Kasumi-1 (cell line): ENCODE measurements at regions not wholly inside any gene's neighbourhood (a gene's known extent, or its start where the extent isn't known, plus 50 kb on each side); places are given as distances from the start of the nearest gene placed in this dataset.

Experiments
- DNase-seq, 2 experiments: peaks; one replicate each; lab custom pipeline; 2025; lab: John Stamatoyannopoulos, UW

- peak; percentile 32 to 42 for DNase-seq
These were observed 356.3 kb upstream of the PKDCC start for GRCh38 chr2:41691561-41691960.

- DNase-seq, result no peak
These were observed 353.2 kb upstream of the PKDCC start for GRCh38 chr2:41694536-41695049.

DNA sequence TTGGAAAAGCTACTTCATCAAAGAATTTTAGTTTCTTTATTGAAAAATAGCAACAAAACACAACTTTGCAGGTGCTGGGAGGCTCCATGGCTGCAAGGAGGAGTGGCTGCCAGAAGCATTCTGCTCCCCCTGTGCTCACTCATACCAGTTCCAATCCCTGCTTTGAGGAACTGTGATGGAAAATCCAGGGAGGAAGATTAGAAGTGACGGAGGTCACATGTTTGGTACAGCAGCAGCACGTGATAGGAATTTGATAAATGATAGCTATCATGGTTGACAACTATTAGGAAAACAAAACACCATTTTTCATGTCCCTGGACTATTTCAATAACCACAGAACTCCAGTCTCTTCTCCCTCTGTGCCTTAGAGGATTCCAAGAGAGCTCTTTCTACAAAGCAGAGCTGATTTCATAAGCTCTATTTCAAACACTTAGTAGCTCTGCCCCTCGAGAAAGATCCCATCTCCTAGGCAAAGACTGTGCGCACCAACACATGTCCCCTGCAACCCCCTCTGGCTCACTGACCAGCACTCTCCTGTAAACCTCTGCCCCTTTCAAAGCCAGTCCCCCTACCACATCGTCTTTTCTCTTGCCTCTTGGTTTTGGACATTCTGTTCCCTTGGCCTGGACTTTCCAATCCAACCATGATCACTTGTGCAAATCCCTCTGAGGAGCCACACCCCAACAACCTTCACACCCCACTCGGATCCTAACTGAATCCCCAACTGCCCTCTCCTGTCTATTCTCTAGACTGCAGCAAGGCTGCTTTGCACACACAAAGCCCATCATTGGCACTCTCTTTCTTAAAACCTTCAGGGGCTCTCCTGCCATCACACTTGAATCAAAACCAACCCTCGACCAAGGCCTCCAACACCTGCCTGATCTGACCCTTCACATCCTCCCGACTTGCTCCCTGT lies 352.4 kb upstream of the PKDCC start:
- no peak for DNase-seq

- DNase-seq, result no peak
These were observed 350.4 kb upstream of the PKDCC start for GRCh38 chr2:41697389-41697788.

GRCh38 chr2:41698678-41699422 lies 349.0 kb upstream of the PKDCC start:
- DNase-seq, result peak; percentile 19 to 35

- no peak for DNase-seq
These were observed 346.6 kb upstream of the PKDCC start for GRCh38 chr2:41701231-41701630.

DNA sequence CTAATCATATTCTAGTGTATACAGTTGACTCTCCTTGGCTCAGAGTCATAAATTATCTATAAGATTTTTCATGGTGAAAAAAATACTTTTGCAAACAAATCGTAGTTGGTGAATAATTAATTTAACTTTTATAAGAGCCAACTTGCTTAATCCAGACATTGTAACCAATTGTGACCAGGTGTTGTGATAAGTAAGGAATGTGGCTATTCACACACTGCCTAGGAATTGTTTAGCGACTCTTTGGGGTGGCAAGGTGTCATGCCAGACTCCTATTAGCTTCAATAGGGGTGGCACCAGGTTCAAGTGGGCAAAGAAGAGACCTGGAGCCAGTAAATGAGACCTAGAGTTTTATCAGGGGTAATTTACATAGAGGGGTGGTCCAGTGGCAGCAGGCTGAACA lies 344.7 kb upstream of the PKDCC start:
- DNase-seq, result no peak

- DNase-seq, result no peak
These were observed 342.2 kb upstream of the PKDCC start for GRCh38 chr2:41705634-41706033.

DNA sequence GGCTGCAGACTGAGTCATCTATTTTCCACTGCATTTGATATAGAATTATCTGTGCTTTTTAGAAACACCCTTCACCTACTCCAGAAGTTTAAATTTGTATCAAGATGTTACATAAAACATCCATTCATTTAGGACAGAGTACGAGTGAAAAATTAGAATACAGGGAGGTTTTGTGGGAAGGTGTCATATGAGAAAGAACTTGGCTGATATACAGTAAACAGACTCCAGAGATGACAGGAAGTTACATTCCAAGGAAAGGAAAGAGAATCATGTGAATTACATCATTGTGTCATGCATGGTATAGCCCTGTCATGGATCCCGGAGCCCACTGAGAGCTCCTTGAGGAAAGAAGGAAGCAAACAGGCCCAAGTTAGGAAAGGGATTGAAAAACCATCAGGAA lies 341.5 kb upstream of the PKDCC start:
- DNase-seq, result no peak

GRCh38 chr2:41707790-41708451 lies 339.9 kb upstream of the PKDCC start:
- DNase-seq, result no peak

- no peak for DNase-seq
These were observed 337.9 kb upstream of the PKDCC start for GRCh38 chr2:41709702-41710599.

GRCh38 chr2:41710944-41711343 lies 336.9 kb upstream of the PKDCC start:
- DNase-seq, result no peak

DNA sequence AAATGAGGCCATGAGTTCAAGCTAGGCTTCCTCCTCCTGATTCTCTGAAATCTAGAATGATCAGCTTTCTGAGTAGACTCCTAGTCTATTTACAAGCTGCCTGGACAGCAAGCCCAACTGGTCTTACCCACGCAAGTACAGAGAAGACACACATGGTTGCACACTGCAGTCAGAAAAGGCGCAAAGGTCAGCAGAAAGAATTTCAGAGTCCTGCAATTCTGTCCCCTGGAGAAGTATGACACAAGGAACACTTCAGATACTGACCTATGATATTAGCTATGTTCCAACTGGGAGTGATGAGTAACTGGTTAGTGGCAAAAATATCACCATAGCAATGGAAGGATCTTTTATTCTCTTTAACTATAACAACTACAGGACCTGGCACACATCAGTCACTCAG lies 336.1 kb upstream of the PKDCC start:
- DNase-seq, result no peak

GRCh38 chr2:41716497-41716896 lies 331.3 kb upstream of the PKDCC start:
- DNase-seq, result no peak

GRCh38 chr2:41717839-41718238 lies 330.0 kb upstream of the PKDCC start:
- no peak for DNase-seq

DNA sequence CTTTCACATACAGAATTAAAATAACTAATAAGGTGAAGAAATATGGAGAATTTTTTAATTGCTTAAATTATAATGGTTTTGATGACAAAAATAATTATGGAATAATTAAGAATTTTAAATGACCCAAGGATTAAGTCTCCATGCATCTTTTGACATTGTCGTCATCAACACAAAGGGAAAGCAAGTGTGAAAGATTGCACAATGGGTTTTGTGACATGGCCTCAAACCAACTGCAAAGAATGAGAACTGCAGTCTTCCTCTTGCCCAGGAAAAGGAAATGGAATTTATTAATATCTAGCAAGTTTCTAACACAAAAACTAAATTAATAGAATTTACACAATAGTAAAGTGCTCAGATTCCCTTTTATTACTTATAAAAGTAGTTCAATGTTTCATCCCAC lies 329.1 kb upstream of the PKDCC start:
- DNase-seq, result no peak

GRCh38 chr2:41719756-41720155 lies 328.1 kb upstream of the PKDCC start:
- DNase-seq, result no peak

GRCh38 chr2:41720331-41721251 lies 327.2 kb upstream of the PKDCC start:
- DNase-seq, result peak in 1 of 2 experiments; percentile 22

DNA sequence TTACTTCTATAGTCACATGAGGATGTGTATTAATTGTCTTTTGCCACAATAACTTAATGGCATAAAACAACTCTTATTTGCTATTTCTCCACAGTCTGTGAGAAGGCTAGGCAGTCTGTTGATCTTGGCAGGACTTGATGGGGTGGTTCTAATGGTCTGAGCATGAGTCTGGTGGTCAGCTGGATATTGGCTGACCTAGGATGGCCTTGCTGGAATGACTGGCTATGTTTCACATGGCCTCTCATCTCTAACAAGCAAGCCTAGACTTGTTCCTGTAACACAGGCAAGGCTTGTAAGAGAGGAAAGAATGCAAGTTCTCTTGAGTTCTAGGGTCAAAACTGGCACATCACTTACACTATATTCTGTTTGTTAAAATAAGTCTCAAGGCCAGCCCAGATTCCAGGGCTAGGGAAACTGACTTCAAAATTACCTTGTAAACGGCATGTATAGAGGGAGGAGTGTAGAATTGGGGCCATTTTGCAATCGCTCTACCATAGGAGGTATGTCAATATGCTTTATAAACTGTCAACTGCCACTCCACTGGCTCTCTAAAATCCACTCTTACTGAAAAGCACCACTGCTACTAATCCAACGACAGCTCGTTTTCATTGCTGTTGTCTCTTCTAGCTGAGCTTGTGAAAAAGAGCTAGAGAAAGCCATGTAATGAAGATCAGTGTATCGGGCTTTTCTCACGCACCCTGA lies 325.0 kb upstream of the PKDCC start:
- no peak for DNase-seq

GRCh38 chr2:41723526-41723925 lies 324.3 kb upstream of the PKDCC start:
- DNase-seq, result no peak
